ENCODE measurements at regions not wholly inside any gene's neighbourhood (a gene's known extent, or its start where the extent isn't known, plus 50 kb on each side); places are given as distances from the start of the nearest gene placed in this dataset.

GRCh38 chr18:34506198-34506597 is 203.9 kb upstream of the DTNA start:
- Histone ChIP-seq H3K27ac (no peak overlapping the region), H3K36me3 (no peaks in the 10 kb centered on the region), H3K27me3 (ENCODE audit: low read depth) (no peaks in the 10 kb centered on the region), H3K4me1 (no peaks in the 10 kb centered on the region), H3K4me3 (no peak overlapping the region), H3K9me3 (no peaks in the 10 kb centered on the region)
- no peak for TF ChIP-seq CTCF (IDR thresholded peaks at IDR 0.05)
- ATAC-seq (no peak), DNase-seq (no peak)
- intact Hi-C loops (cut with DNase I), result no loop called here

- Histone ChIP-seq H3K4me3 (no peak overlapping the region), H3K9me3 (no peaks in the 10 kb centered on the region), H3K36me3 (no peaks in the 10 kb centered on the region), H3K4me1 (no peaks in the 10 kb centered on the region), H3K27ac (no peak overlapping the region), H3K27me3 (ENCODE audit: low read depth) (no peaks in the 10 kb centered on the region)
- DNase-seq (no peak), ATAC-seq (no peak)
- intact Hi-C loops (cut with DNase I), result no loop called here
- TF ChIP-seq CTCF (IDR thresholded peaks at IDR 0.05), result no peak
Observed at GRCh38 chr18:34509163-34509562, 200.9 kb upstream of the DTNA start.

- intact Hi-C loops (cut with DNase I), result no loop called here
- ATAC-seq (no peak), DNase-seq (no peak)
- Histone ChIP-seq H3K36me3 (no peaks in the 10 kb centered on the region), H3K27ac (no peak overlapping the region), H3K4me3 (no peak overlapping the region), H3K9me3 (no peaks in the 10 kb centered on the region), H3K4me1 (no peaks in the 10 kb centered on the region), H3K27me3 (ENCODE audit: low read depth) (no peaks in the 10 kb centered on the region)
- no peak for TF ChIP-seq CTCF (IDR thresholded peaks at IDR 0.05)
Observed at GRCh38 chr18:34509879-34510586, 200.1 kb upstream of the DTNA start.

GRCh38 chr18:34510926-34511325 is 199.2 kb upstream of the DTNA start:
- no peak for DNase-seq
- Histone ChIP-seq H3K27ac (no peak overlapping the region), H3K4me1 (no peaks in the 10 kb centered on the region), H3K36me3 (no peaks in the 10 kb centered on the region), H3K27me3 (ENCODE audit: low read depth) (no peaks in the 10 kb centered on the region), H3K9me3 (no peaks in the 10 kb centered on the region), H3K4me3 (no peak overlapping the region)
- intact Hi-C loops (cut with DNase I), result no loop called here
- ATAC-seq, result no peak
- TF ChIP-seq CTCF (IDR thresholded peaks at IDR 0.05), result no peak

- intact Hi-C loops (cut with DNase I), result no loop called here
- Histone ChIP-seq H3K27ac (no peak overlapping the region), H3K36me3 (no peaks in the 10 kb centered on the region), H3K4me1 (no peaks in the 10 kb centered on the region), H3K9me3 (no peaks in the 10 kb centered on the region), H3K27me3 (ENCODE audit: low read depth) (no peaks in the 10 kb centered on the region), H3K4me3 (no peak overlapping the region)
- TF ChIP-seq CTCF (IDR thresholded peaks at IDR 0.05), result no peak
- DNase-seq (no peak), ATAC-seq (no peak)
Observed at GRCh38 chr18:34511435-34511834, 198.7 kb upstream of the DTNA start.
